Kidney (tissue), 13 donors: ENCODE measurements at regions not wholly inside any gene's neighbourhood (a gene's known extent, or its start where the extent isn't known, plus 50 kb on each side); places are given as distances from the start of the nearest gene placed in this dataset.

Experiments
- DNase-seq, 5 donors: peaks; one replicate each; pipeline ENCODE4 v3.0.0-alpha.2; 2013 to 2020
- FAIRE-seq: peaks from 2 replicates; lab custom pipeline; 2012; peaks lifted over from hg19 to GRCh38; lab: Jason Lieb, UNC
- H3K27ac ChIP-seq, 2 donors: one replicate each; pipeline ENCODE4 v1.7.0; 2013; ENCODE audit warnings: low read depth in 2 of 2, low read length in 2 of 2, inconsistent platforms in 1 of 2
- H3K27me3 ChIP-seq: one replicate; pipeline ENCODE4 v1.7.1; 2013; ENCODE audit warnings: low read length, inconsistent platforms; ENCODE audit not compliant: control insufficient read depth, insufficient read depth
- H3K36me3 ChIP-seq, 3 donors: one replicate each; pipeline versions ENCODE4 v1.7.0 to v1.7.1; 2013; ENCODE audit warnings: low read length in 3 of 3, control low read depth in 1 of 3, inconsistent platforms in 1 of 3; ENCODE audit not compliant: insufficient read depth in 3 of 3, control insufficient read depth in 2 of 3
- H3K4me1 ChIP-seq, 3 donors: one replicate each; pipeline versions ENCODE4 v1.7.0 to v1.7.1; 2013; ENCODE audit warnings: low read length in 3 of 3, inconsistent platforms in 1 of 3, low read depth in 1 of 3; ENCODE audit not compliant: control insufficient read depth in 2 of 3, insufficient read depth in 2 of 3
- H3K4me3 ChIP-seq, 3 donors: one replicate each; pipeline versions ENCODE4 v1.7.0 to v1.8.1; 2013; ENCODE audit warnings: low read length in 3 of 3, control low read depth in 1 of 3, inconsistent platforms in 1 of 3
- H3K9ac ChIP-seq, 3 donors: one replicate each; pipeline versions ENCODE4 v1.7.0 to v1.7.1; 2013; ENCODE audit warnings: low read length in 3 of 3, control low read depth in 1 of 3, inconsistent platforms in 1 of 3
- H3K9me3 ChIP-seq, 3 donors: one replicate each; pipeline versions ENCODE4 v1.7.0 to v1.7.1; 2013; ENCODE audit warnings: low read length in 3 of 3, control low read depth in 1 of 3, inconsistent platforms in 1 of 3; ENCODE audit not compliant: control insufficient read depth in 2 of 3, insufficient read depth in 1 of 3
- intact Hi-C: fragments of 100-400 bp; cut with DNase I; formaldehyde crosslinking; loops from one replicate; pipeline ENCODE4 v1.11.1; 2022
- TF ChIP-seq, protein P1 (sequence below): IDR thresholded peaks from 3 replicates; pipeline ENCODE4 v1.5.1; 2012; ENCODE audit warnings: mild to moderate bottlenecking, moderate library complexity, borderline replicate concordance; ENCODE audit not compliant: insufficient read depth; ENCODE audit errors: extremely low read depth
- donor health status: control.
- donor health status: control.
- donor health status: control.
- donor health status: control.
- donor health status: control.
- donor health status: DM: yes; HTN: yes; CAD: no.
- donor health status: Normal renal cell carcinoma (clear cell type).

DNA sequence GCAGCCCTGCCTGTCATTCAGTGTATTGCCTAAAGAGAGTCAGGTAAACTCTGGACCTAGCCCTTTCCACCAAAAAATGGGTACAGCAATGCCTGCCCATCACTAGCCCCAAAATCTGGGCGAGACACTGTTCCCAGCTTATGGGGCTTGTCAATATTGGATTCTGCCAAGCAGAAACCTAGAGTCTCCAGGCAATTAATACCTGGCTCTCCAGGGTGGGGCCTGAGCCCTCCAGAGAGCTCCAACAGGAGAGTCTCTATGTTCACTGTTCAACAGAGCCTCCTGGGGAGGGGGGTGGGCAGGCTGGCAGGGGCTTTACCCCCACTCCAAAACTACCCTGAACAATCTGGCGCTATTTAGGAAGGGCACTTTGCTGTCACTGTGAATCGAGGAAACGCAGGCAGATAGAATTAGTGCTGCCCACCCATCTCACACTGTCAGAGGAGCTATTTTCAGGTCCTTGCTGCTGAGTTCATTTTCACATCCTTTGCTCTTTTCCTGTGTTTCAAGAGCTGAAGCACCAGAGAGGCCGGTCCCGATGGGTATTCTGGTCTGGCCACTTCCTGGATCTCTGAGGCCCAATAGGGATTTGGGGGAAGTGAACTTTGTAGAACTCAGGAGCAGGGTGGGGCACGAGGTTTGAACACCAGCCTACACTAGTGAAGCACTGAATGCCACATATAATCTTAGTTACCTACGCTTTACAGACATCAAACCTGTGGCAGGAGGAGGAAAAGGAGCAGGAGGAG, 121.8 kb downstream of the C5orf15 start:
- FAIRE-seq (no peak), DNase-seq (peak in 1 of 5 donors; percentile 19)
- intact Hi-C loops, result no loop called here
- Histone ChIP-seq H3K4me1 (peaks cover 0 to 17% (median 13%) of the 10 kb centered on the region in 3 donors), H3K27me3 (no peaks in the 10 kb centered on the region), H3K4me3 (no peak overlapping the region), H3K9ac (no peak overlapping the region), H3K36me3 (no peaks in the 10 kb centered on the region), H3K9me3 (no peaks in the 10 kb centered on the region), H3K27ac (no peak overlapping the region)
- TF ChIP-seq, protein P1, sequence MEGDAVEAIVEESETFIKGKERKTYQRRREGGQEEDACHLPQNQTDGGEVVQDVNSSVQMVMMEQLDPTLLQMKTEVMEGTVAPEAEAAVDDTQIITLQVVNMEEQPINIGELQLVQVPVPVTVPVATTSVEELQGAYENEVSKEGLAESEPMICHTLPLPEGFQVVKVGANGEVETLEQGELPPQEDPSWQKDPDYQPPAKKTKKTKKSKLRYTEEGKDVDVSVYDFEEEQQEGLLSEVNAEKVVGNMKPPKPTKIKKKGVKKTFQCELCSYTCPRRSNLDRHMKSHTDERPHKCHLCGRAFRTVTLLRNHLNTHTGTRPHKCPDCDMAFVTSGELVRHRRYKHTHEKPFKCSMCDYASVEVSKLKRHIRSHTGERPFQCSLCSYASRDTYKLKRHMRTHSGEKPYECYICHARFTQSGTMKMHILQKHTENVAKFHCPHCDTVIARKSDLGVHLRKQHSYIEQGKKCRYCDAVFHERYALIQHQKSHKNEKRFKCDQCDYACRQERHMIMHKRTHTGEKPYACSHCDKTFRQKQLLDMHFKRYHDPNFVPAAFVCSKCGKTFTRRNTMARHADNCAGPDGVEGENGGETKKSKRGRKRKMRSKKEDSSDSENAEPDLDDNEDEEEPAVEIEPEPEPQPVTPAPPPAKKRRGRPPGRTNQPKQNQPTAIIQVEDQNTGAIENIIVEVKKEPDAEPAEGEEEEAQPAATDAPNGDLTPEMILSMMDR, result no peak

DNA sequence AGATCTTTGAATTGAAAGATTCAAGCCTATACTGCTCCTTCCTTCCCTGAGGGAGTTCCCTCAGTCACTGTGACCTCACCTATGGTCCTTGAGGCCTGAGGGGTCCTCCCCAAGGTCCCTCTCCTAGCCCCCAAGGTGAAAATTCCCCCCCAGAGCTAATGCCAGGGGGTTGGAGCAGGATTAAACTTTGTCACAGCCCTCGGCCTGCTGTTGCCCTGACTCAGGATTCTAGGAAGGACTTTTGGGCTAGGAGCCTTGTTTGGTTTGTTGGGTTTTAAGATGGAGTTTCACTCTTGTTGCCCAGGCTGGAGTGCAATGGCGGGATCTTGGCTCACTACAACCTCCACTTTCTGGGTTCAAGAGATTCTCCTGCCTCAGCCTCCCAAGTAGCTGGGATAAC, 123.2 kb downstream of the C5orf15 start:
- Histone ChIP-seq H3K27me3 (no peaks in the 10 kb centered on the region), H3K4me1 (peaks cover 0 to 17% (median 13%) of the 10 kb centered on the region in 3 donors), H3K27ac (no peak overlapping the region), H3K9ac (no peak overlapping the region), H3K4me3 (no peak overlapping the region), H3K36me3 (no peaks in the 10 kb centered on the region), H3K9me3 (no peaks in the 10 kb centered on the region)
- TF ChIP-seq, protein P1, result no peak
- FAIRE-seq, result no peak
- DNase-seq, result peak in 2 of 5 donors; percentile 15 to 18
- intact Hi-C loops, result no loop called here

DNA sequence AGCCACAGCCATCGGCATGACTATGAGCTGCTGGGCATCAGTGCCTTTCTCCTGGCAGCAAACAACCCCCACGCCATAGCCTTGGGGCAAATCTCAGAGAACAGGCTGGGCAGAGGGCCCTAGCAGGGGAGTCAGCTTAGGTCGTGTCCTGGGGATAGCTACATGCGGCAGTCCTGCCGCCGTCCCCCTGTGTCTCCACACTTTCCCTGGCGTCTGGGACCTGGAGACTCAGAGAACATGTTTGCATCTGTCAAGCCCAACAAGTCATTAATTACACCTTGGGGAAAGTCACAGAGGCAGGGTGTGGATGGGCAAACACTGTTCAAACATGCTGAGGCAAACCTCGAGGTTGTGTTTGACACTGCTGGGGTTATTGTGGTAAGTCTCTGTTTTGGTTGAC, 123.6 kb downstream of the C5orf15 start:
- no peak for FAIRE-seq
- H3K9me3 ChIP-seq, result no peaks in the 10 kb centered on the region
- DNase-seq, result peak in 1 of 5 donors; percentile 26
- H3K27me3 ChIP-seq, result no peaks in the 10 kb centered on the region
- TF ChIP-seq, protein P1, result no peak
- H3K4me1 ChIP-seq, result peaks cover 0 to 17% (median 13%) of the 10 kb centered on the region in 3 donors
- H3K27ac ChIP-seq, result no peak overlapping the region
- H3K9ac ChIP-seq, result no peak overlapping the region
- H3K4me3 ChIP-seq, result no peak overlapping the region
- intact Hi-C loops, result no loop called here
- no peaks in the 10 kb centered on the region for H3K36me3 ChIP-seq
